ENCODE measurements at regions not wholly inside any gene's neighbourhood (a gene's known extent, or its start where the extent isn't known, plus 50 kb on each side); places are given as distances from the start of the nearest gene placed in this dataset.
"Not testable (repeated sequence)": the region's sequence is repeated elsewhere in the genome, so short reads cannot be mapped to it uniquely, and the experiment has no call there.

DNA sequence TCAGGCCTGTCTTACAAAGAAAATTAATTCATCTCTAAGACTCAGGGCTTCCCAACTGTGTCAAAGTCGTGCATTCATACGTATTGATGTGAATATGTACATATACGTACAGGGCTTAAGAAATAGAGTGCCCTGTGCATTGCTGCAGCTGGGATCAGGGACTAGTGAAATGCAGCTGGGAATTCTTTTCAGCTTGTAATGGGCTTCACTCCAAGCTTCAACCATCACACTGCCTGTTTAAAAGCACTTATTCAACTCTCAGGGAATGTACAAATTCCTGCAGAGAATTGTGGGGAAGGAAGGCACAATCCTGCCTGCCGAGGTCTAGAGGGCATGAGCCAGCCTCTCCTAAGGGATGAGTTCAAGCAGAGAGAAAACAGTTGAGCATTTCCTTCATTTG, 59.6 kb upstream of the MAN2A1 start:
- no peak for DNase-seq (ENCODE audit: low read depth in 4 of 4, low spot score in 3 of 4)

DNA sequence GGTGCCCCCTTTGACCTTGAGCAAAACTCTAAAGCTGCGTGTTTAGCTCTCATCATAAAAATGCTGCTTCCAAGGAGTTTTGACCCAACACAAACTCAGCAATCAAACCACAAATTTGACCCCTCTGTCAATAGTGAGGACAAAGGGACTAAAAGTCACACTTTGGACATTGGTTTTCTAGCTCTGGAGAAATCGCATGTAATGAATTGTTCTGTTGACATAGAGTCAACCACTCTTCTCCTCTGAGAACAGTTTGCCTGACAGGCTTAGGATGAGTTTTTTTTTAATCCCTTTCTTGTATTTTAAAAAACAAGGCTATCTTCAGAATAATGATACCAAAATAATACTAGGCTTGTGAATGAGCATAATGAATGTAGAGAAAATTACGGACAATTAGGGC, 61.1 kb upstream of the MAN2A1 start:
- DNase-seq (ENCODE audit: low read depth in 4 of 4, low spot score in 3 of 4) = no peak

DNA sequence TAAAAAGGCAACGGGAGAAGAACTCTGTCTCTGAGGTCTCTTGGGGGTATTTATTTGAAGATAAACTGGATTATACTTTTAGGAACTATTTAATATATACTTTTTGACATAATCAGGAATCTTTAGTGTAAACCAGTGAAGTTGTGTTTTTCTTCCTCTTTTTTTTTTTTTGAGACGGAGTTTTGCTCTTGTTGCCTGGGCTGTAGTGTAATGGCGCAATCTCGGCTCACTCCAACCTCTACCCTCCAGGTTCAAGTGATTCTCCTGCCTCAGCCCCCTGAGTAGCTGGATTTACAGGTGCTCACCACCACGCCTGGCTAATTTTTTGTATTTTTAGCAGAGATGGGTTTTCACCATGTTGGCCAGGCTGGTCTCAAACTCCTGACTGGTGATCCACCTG, 68.5 kb upstream of the MAN2A1 start:
- not testable (repeated sequence) for DNase-seq (ENCODE audit: low read depth in 4 of 4, low spot score in 3 of 4)

DNA sequence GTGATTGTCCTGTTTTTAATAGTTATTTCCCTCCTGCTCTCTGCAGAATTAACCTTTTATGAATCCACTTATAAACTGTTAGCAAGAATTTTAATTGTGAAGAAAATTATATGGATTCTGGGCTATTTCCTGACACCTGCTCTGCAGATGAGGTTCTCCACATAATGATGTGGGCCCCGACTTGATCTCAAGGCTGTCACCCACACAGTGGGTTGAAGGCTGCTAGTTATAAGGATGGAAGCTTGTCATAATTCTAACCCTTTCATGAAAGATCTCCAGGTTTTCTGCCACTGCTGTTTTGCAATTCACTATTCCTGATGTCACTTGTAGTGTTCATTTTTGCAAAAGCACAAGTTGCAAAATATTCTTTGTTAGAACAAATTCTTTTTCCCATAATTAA, 69.1 kb upstream of the MAN2A1 start:
- DNase-seq (ENCODE audit: low read depth in 4 of 4, low spot score in 3 of 4) = no peak

DNA sequence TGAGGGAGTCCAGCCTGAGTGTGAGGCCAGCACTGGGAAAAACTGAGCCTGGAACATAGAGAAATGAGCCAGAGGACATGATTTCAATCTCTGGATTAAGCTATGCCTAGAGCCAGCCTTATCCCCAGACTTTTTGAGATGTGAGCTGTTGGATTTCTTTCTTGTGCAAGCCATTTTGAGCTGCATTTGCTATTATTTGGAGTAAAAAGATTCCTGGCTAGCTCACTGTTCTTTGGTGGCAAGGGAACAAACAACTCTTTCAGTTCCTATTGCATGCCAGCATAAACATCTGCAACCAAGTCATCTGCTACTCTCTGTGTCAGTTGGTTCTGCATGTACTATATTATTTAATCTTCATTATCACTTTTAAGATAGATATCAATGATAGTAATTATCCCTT, 70.1 kb upstream of the MAN2A1 start:
- no peak for DNase-seq (ENCODE audit: low read depth in 4 of 4, low spot score in 3 of 4)

DNA sequence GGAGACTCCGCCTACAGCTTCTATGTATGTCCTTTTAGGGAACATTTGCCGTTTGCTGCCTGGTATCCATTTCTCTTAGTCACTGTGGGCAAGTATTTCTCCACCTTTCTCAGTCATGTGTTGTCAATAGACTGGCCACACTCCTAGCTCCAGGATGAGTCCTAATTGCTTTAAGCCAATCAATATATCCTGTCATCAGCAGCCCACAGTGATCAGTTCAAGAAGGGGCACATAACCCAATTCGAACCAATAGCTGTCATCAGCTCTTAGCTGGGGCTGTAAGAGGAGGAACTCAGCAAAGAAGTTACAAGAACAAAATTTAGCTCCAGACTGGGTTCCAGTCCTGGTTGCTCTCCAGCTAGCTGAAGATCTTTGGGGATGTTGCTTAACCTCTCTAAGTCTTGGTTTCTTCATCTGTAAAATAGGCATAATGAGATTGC, 70.7 kb upstream of the MAN2A1 start:
- DNase-seq (ENCODE audit: low read depth in 4 of 4, low spot score in 3 of 4) = no peak

DNA sequence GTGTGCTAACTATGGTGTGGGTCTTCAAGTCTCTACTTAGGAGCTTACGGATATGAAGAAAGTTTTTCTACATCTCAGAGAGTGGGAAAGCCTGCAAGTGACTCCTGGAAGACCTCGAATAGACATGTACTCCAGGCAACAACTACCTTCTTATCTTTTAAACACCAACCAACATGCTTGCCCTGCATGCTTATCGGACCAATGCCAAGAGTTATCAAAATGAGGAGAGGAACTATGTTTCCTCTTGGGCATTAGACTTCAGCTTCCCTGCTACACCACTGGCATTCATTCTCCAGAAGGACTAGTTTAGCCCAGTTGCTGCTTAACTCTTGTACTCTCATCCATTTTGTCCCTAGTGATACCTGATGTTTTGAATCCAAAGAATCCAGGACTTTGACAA, 74.7 kb upstream of the MAN2A1 start:
- DNase-seq (ENCODE audit: low read depth in 4 of 4, low spot score in 3 of 4) = no peak

DNA sequence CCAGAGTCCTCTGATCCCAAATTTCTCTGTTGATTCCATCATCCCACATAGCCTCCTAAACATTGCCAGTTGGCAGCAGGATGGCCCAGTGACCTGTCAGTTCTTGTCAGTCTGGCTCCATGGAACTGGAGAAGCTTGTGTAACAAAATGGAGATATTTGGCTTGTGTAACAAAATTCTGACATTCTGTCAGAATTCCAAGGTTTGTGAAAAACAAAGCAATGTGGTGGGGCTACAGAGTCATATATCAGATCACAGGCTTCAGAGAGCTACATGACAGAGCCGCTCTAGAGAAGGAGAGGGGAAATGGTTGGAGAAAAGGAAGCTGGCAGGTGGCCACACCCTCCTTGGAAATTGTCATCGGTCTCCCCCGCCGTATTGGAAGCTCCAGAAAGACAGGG, 75.4 kb upstream of the MAN2A1 start:
- DNase-seq (ENCODE audit: low read depth in 4 of 4, low spot score in 3 of 4) = no peak

DNA sequence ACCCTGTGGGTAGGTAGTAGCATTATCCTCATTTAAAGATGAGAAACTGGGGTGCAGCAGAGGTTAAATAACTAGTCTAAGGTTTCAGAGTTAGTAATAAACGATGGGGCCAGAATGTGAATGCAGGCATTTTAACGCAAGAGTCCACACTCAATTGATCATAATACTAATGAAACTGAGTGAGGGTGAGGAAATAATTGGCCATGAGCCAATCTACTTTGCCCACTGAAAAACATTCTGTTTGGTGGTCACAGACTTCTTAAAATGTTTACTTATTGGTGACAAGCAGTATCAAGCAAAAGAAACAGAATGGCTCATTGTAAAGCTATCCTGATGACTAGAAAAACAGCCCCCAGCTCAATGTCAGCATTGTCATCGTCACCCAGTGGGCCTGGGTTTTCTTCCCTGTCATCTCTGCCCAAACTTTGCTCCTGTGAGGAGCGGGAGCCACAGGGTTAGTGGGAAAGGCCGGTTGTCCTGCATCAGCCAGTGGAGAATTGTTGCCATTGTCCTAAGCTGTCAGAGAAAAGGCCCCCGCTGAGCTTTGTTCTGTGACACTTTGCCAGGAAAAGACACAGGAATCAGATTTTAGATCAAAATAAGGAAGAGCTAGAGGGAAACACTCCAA, 77.3 kb upstream of the MAN2A1 start:
- DNase-seq (ENCODE audit: low read depth in 4 of 4, low spot score in 3 of 4) = no peak

DNA sequence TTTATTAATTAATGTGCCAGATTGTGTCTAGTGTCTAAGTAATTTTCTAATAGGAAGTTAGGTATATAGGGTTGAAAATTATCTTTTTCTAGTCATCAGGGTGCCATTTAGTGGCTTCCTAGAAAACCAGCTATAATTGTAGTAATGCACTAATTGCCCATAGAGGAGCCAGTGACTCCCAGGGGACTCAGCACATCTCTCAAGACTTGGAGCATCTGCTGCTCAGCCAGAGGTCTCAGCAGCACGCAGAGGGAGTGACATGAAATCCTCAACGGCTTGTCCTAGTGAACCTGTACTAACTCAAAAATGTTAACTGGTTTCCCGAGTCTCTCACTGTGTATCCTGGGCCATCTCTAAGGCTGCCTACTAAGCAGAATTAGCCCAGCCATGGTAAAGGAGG, 78.2 kb upstream of the MAN2A1 start:
- no peak for DNase-seq (ENCODE audit: low read depth in 4 of 4, low spot score in 3 of 4)

DNA sequence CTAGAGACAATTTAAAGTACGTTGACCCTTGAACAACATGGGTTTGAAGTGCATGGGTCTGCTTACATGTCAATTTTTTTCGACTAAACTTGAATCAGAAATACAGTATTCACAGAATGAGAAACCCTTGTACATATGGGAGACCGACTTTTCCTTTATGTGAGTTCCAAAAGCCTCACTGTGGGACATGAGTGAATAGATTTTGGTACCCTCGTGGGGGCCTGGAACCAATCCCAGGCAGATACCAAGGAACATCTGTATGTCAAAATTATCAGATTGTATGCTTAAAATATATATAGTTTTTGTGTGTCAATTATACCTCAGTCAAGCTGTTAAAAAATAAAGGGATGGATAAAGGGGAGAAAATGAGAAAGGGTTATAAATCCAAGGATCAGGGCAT, 78.7 kb upstream of the MAN2A1 start:
- no peak for DNase-seq (ENCODE audit: low read depth in 4 of 4, low spot score in 3 of 4)

DNA sequence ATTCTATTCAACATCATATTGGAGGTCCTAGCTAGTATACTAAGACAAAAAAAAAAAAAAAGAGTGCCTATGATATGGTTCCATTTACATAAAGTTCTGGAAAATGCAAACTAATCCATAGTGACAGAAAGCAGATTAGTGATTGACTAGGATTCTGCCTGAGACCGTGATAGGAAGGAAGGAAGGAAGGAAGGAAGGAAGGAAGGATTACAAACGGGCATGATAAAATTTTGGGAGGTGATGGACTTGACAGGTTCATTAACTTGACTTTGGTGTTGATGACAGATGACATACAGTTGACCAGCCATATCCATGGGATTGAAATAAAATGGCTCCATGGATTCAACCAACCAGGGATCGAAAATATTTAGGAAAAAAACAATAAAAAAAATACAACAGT, 79.1 kb upstream of the MAN2A1 start:
- DNase-seq (ENCODE audit: low read depth in 4 of 4, low spot score in 3 of 4) = no peak

DNA sequence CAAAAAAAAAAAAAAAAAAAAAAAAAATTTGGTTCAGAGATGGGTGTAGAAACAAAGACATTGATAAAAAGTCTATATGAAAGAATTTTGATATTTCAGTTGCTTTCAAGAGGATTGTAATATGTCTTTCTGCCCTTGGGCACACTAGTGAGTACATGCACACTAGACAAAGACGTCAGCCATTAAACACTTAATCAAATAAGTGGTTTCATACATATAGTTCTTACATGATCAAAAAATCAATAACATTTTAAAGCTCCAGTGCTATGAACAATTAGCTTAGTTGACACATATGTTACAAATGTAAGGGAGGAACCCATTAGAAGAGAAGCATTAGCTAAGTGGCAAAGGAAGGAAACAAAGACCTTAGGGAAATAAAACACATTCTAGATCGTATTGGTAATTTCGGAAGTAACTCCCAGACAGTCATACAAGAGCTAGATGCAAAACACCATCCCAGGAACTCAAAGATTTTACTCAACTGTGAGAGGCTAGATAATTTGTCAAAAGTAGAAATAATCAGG, 84.5 kb upstream of the MAN2A1 start:
- no peak for DNase-seq (ENCODE audit: low read depth in 4 of 4, low spot score in 3 of 4)

DNA sequence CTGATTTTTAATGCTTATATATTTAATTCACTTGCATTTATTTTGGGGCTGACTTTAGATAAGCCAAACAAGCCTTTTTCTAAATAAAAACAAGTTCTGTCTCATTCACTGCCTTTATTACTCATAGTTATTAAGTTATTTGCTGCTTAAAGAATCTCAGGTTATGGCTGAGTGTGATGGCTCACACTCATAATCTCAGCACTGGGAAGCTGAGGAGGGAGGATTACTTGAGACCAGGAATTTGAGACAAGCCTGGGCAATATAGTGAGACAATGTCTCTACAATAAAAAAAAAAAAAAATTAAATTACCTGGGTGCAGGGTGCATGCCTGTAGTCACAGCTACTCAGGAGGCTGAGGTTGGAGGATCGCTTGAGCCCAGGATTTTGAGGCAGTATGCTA, 85.0 kb upstream of the MAN2A1 start:
- DNase-seq (ENCODE audit: low read depth in 4 of 4, low spot score in 3 of 4) = no peak

DNA sequence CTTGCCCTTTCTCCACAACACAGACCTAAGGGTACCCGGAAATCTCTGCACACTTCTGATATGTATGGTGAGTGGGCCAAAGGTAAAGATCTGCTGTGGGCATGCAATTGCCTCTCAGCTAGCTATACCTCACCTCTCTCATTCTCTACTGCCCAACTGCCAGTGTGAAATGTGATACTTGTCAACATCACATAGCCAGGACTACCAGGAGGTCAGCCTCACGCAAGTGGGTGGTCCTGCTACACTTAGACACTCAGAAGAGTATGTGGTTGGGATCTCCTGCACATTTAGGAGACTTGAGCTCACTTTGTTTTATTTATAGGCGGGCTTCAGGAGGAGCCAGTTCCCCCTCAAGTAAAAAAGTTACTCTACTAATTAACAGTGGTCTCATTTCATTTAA, 88.0 kb upstream of the MAN2A1 start:
- DNase-seq (ENCODE audit: low read depth in 4 of 4, low spot score in 3 of 4) = no peak

DNA sequence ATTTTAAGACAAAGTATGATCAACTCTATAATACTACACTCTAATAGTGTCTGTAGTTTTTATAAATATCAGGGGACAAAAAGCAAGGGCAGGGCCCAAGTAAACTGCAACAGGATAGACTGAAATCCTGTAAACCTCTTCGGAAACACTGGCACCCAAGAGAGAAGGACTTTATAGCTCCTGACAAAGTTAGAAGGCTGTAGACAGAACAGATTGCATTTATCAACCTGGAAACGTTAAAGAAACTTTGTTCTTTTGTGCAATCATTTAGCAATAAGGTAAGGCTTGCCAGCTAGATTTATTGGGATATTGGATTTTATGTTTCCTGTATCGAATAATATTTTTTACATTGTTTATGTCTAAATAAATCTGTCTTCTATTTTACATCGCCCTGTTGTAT, 91.8 kb upstream of the MAN2A1 start:
- no peak for DNase-seq (ENCODE audit: low read depth in 4 of 4, low spot score in 3 of 4)

DNA sequence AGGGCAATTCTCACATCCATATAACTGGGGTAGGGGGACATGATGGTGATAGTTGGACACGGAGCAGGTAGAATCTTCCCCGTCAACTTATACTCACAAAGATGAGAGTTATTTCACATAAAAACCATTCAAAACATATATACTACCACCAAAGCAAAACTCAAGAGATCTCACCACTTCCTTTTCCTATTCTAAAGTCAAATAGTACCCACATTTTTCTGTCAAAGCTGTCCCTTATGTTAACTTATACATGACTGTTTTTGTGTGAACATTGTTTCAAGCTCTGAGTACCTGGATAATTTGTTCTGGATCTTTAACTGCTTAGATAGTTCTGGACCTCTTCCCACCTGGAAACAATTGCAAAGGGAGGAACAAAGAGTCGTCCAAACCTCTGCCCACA, 95.5 kb upstream of the MAN2A1 start:
- DNase-seq (ENCODE audit: low read depth in 4 of 4, low spot score in 3 of 4) = no peak

DNA sequence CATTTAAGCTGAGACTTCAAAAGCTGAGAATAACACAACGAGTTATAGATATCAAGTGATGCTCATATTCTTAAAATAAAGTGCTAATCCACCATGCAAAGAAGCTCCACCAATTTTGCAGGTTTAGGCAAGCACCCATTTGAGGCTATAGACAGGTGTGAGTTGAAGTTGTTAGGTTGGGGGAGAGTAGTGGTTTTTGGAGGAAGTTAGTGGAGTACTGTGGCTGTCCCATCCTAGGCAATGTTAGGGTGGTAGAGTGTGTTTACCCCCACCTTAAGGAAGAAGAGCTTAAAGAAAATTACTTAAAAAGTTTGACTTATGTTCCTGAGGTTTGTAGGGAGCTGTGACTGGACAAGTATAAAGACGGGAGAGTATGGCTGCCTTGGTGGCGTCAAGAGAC, 98.9 kb upstream of the MAN2A1 start:
- DNase-seq (ENCODE audit: low read depth in 4 of 4, low spot score in 3 of 4) = no peak

DNA sequence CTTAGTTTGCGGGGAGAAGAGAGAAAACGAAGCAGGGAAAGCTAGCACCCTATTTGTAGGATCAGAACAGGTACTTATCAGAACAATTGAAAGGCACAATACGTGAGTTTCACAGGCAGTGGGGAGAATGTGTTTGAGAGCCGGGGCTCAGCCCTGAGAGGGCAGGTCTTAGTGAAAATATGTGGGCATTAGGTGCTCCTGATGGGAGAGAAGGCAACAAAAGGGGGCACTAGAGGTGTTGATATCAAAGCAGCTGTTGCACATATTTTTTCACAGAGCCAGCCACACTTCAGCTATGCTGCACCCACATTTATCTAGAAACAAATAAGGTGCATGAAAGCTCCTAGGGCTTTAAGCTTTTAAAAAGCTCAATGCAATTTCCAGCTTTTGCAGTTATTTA, 99.7 kb upstream of the MAN2A1 start:
- no peak for DNase-seq (ENCODE audit: low read depth in 4 of 4, low spot score in 3 of 4)

DNA sequence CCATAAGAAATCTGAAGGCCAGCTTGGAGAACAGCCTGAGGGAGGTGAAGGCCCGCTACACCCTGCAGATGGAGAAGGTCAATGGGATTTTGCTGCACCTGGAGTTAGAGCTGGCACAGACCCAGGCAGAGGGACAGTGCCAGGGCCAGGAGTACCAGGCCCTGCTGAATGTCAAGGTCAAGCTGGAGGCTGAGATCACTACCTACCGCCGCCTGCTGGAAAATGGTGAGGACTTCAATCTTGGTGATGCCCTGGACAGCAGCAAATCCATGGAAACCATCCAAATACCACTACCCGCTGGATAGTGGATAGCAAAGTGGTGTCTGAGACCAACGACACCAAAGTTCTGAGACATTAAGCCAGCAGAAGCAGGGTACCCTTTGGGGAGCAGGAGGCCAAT, 100.5 kb upstream of the MAN2A1 start:
- DNase-seq (ENCODE audit: low read depth in 4 of 4, low spot score in 3 of 4) = no peak

DNA sequence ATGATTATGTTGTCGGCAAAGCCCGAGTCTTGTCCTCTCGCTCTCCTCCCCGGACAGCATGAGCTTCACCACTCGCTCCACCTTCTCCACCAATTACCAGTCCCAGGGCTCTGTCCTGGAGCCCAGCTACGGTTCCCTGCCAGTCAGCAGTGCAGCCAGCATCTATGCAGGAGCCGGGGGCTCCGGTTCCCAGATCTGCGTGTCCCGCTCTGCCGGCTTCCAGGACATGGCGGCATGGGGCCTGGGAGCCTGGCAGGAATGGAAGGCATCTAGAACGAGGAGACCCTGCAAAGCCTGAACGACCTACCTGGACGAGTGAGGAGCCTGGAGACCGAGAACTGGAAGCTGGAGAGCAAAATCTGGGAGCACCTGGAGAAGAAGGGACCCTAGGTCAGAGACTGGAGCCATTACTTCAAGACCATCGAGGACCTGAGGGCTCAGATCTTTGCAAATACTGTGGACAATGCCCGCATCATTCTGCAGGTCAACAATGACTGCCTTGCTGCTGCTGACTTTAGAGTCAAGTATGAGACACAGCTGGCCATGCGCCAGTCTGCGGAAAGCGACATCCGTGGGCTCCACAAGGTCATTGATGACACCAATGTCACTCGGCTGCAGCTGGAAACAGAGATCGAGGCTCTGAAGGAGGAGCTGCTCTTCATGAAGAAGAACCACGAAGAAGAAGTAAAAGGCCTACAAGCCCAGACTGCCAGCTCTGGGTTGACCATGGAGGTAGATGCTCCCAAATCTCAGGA, 101.3 kb upstream of the MAN2A1 start:
- no peak for DNase-seq (ENCODE audit: low read depth in 4 of 4, low spot score in 3 of 4)

DNA sequence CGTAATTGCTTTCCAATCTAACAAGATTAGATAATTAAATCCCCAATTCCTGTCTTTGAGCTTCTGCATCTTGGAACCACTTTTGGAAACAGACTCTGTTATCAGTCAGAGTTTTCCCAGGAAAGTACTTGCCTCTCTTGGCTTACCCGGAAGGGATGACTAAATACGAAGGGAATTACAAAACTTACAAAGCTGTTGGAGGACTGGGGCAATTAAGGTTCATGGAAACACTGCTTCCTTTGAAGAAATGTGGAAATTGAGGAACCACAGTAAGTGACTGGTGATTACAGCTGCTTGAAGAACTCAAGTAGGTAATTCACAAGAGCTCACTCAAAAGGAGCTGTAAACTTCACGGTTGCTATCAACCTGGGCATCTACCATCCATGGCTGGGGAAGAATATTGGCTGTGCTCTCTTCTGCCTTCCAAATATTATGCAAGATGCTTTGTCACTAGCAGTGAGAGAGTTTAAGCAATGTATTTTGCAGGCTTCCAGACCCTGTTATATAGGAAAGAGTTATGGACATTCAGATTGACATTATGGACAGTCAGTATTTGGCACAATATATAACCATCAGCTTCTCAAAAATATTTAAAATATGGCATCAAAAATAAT, 104.6 kb upstream of the MAN2A1 start:
- DNase-seq (ENCODE audit: low read depth in 4 of 4, low spot score in 3 of 4) = no peak

Measured in left renal pelvis (tissue), 4 donors.